KMS-11 (cell line): ENCODE measurements at regions not wholly inside any gene's neighbourhood (a gene's known extent, or its start where the extent isn't known, plus 50 kb on each side); places are given as distances from the start of the nearest gene placed in this dataset.

Experiments used
- H2AFZ ChIP-seq: fragments of 200-600 bp; sonication (generic); 2 replicates; pipeline ENCODE4 v1.6.1; 2016; ENCODE audit warnings: antibody characterized with exemption, mixed run types, low read depth
- H3K27ac ChIP-seq: fragments of 200-600 bp; sonication (generic); 2 replicates; pipeline ENCODE4 v1.6.1; 2016; ENCODE audit warnings: mild to moderate bottlenecking, mixed run types
- H3K27me3 ChIP-seq: fragments of 200-600 bp; sonication (generic); 2 replicates; pipeline ENCODE4 v1.6.1; 2017; ENCODE audit warnings: mild to moderate bottlenecking, low read depth, mixed run types, moderate library complexity; ENCODE audit not compliant: insufficient read depth
- H3K36me3 ChIP-seq: fragments of 200-600 bp; sonication (generic); 2 replicates; pipeline ENCODE4 v1.6.1; 2017; ENCODE audit warnings: mild to moderate bottlenecking, mixed run types; ENCODE audit not compliant: insufficient read depth
- H3K4me1 ChIP-seq: fragments of 200-600 bp; sonication (generic); 2 replicates; pipeline ENCODE4 v1.6.1; 2016; ENCODE audit warnings: mild to moderate bottlenecking, low read depth, mixed run types; ENCODE audit not compliant: poor library complexity, severe bottlenecking
- H3K4me2 ChIP-seq: fragments of 200-600 bp; sonication (generic); 2 replicates; pipeline ENCODE4 v1.7.0; 2016; ENCODE audit warnings: mild to moderate bottlenecking, mixed run types
- H3K4me3 ChIP-seq: fragments of 200-600 bp; sonication (generic); IDR thresholded peaks from 2 replicates; pipeline ENCODE4 v1.6.1; 2017; ENCODE audit warnings: low read depth, low read length, mixed read lengths; ENCODE audit not compliant: insufficient read depth
- H3K79me2 ChIP-seq: fragments of 200-600 bp; sonication (generic); 2 replicates; pipeline ENCODE4 v1.6.1; 2016; ENCODE audit warnings: low read depth, mixed run types; ENCODE audit not compliant: insufficient read depth
- H3K9ac ChIP-seq: fragments of 200-600 bp; sonication (generic); 2 replicates; pipeline ENCODE4 v1.6.1; 2016; ENCODE audit warnings: mild to moderate bottlenecking, mixed run types
- H4K20me1 ChIP-seq: fragments of 200-600 bp; sonication (generic); 2 replicates; pipeline ENCODE4 v1.6.1; 2016; ENCODE audit warnings: mild to moderate bottlenecking, mixed run types; ENCODE audit not compliant: insufficient read depth
- CTCF ChIP-seq: fragments of 200-600 bp; sonication (generic); conservative IDR thresholded peaks from 2 replicates; pipeline ENCODE4 v1.6.1; 2017; ENCODE audit warnings: low read depth, mild to moderate bottlenecking, antibody characterized with exemption, low read length, moderate library complexity, mixed read lengths

- H3K27ac ChIP-seq: no peak overlapping the region
- peaks cover 6% of the 10 kb centered on the region for H3K4me1 ChIP-seq
- H3K79me2 ChIP-seq: no peaks in the 10 kb centered on the region
- no peak overlapping the region for H3K4me2 ChIP-seq
- H3K27me3 ChIP-seq: no peaks in the 10 kb centered on the region
- no peak overlapping the region for H3K4me3 ChIP-seq
- H4K20me1 ChIP-seq: no peaks in the 10 kb centered on the region
- H3K36me3 ChIP-seq: no peaks in the 10 kb centered on the region
- H2AFZ ChIP-seq: no peak overlapping the region
- no peak overlapping the region for H3K9ac ChIP-seq
- no peak for TF ChIP-seq CTCF
Observed at GRCh38 chr12:30180602-30181001, 396.9 kb upstream of the TMTC1 start.

- Histone ChIP-seq H2AFZ (no peak overlapping the region), H3K4me3 (no peak overlapping the region), H3K27me3 (no peaks in the 10 kb centered on the region), H3K9ac (no peak overlapping the region), H3K4me1 (peaks cover 6% of the 10 kb centered on the region), H3K79me2 (no peaks in the 10 kb centered on the region), H4K20me1 (no peaks in the 10 kb centered on the region), H3K4me2 (no peak overlapping the region), H3K27ac (no peak overlapping the region), H3K36me3 (no peaks in the 10 kb centered on the region)
- TF ChIP-seq CTCF: no peak
Observed at GRCh38 chr12:30178916-30179315, 395.2 kb upstream of the TMTC1 start.

- no peak overlapping the region for H3K27ac ChIP-seq
- H3K4me1 ChIP-seq: no peaks in the 10 kb centered on the region
- no peak overlapping the region for H3K4me3 ChIP-seq
- no peaks in the 10 kb centered on the region for H3K79me2 ChIP-seq
- H3K36me3 ChIP-seq: no peaks in the 10 kb centered on the region
- H4K20me1 ChIP-seq: no peaks in the 10 kb centered on the region
- H3K27me3 ChIP-seq: no peaks in the 10 kb centered on the region
- no peak overlapping the region for H2AFZ ChIP-seq
- no peak overlapping the region for H3K9ac ChIP-seq
- no peak for TF ChIP-seq CTCF
- H3K4me2 ChIP-seq: no peak overlapping the region
Observed at GRCh38 chr12:30169839-30170591, 386.3 kb upstream of the TMTC1 start.

GRCh38 chr12:30166006-30166795, 382.5 kb upstream of the TMTC1 start:
- H3K27me3 ChIP-seq: no peaks in the 10 kb centered on the region
- H3K4me2 ChIP-seq: no peak overlapping the region
- H3K9ac ChIP-seq: no peak overlapping the region
- no peaks in the 10 kb centered on the region for H3K4me1 ChIP-seq
- no peaks in the 10 kb centered on the region for H3K79me2 ChIP-seq
- H3K4me3 ChIP-seq: no peak overlapping the region
- TF ChIP-seq CTCF: no peak
- no peak overlapping the region for H3K27ac ChIP-seq
- no peaks in the 10 kb centered on the region for H3K36me3 ChIP-seq
- no peaks in the 10 kb centered on the region for H4K20me1 ChIP-seq
- no peak overlapping the region for H2AFZ ChIP-seq
